ENCODE measurements at regions not wholly inside any gene's neighbourhood (a gene's known extent, or its start where the extent isn't known, plus 50 kb on each side); places are given as distances from the start of the nearest gene placed in this dataset.
"Not testable (repeated sequence)": the region's sequence is repeated elsewhere in the genome, so short reads cannot be mapped to it uniquely, and the experiment has no call there.

GRCh38 chr2:87410371-87410770, 337.5 kb upstream of the PLGLB2 start:
- DNase-seq (ENCODE audit: low spot score) = not testable (repeated sequence)

DNA sequence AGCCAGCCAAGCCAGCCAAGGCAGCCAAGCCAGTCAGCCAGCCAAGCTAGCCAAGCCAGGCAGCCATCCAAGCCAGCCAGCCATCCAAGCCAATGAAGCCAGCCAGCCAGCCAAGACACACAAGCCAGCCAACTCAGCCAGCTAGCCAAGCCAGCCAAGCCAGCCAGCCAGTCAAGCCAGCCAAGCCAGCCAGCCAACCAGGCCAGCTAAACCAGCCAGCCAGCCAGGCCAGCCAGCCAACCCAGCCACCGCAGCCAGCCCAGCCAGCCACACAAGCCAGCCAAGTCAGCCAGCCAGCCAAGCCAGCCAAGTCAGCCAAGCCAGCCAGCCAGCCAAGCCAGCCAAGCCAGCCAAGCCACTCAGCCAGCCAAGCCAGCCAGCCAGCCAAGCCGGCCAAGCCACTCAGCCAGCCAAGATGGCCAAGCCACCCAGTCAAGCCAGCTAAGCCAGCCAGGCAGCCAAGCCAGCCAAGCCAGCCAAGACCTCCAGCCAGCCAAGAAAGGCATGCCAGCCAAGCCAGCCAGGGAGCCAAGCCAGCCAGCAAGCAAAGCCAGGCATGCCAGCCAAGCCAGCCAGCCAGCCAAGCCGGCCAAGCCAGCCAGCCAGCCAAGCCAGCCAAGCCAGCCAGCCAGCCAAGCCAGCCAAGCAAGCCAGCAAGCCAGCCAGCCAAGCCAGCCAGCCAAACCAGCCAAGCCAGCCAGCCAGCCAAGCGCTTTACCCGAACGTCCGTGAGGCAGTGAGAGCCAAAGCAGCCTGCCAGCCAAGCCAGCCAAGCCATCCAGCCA, 335.7 kb upstream of the PLGLB2 start:
- DNase-seq (ENCODE audit: low spot score) = not testable (repeated sequence)

DNA sequence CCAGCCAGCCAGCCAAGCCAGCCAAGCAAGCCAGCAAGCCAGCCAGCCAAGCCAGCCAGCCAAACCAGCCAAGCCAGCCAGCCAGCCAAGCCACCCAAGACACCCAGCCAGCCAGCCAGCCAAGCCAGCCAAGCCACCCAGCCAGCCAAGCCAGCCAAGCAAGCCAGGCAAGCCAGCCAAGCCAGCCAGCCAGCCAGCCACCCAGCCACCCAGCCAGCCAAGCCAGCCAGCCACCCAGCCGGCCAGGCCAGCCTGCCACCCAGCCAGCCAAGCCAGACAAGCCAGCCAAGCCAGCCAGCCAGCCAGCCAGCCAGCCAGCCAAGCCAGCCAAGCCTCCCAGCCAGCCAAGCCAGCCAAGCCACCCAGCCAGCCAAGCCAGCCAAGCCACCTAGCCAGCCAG, 333.6 kb upstream of the PLGLB2 start:
- DNase-seq (ENCODE audit: low spot score) = not testable (repeated sequence)

DNA sequence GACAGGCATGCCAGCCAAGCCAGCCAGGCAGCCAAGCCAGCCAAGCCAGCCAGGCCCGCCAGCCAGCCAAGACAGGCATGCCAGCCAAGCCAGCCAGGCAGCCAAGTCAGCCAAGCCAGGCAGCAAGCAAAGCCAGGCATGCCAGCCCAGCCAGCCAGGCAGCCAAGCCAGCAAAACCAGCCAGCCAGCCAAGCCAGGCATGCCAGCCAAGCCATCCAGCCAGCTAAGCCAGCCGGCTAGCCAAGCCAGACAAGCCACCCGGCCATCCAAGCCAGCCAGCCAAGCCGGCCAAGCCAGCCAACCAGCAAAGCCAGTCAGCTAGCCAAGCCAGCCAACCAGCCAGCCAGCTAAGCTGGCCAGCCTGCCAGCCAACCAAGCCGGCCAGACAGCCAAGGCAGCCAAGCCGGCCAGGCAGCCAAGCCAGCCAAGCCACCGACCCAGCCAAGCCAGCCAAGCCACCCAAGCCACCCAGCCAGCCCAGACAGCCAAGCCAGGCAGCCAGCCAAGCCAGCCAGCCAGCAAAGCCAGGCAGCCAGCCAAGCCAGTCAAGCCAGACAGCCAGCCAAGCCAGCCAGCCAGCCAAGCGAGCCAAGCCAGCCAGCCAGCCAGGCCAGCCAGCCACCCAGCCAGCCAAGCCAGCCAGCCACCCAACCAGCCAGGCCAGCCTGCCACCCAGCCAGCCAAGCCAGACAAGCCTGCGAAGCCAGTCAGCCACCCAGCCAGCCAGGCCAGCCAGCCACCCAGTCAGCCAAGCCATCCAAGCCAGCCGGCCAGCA, 332.9 kb upstream of the PLGLB2 start:
- DNase-seq (ENCODE audit: low spot score) = not testable (repeated sequence)

DNA sequence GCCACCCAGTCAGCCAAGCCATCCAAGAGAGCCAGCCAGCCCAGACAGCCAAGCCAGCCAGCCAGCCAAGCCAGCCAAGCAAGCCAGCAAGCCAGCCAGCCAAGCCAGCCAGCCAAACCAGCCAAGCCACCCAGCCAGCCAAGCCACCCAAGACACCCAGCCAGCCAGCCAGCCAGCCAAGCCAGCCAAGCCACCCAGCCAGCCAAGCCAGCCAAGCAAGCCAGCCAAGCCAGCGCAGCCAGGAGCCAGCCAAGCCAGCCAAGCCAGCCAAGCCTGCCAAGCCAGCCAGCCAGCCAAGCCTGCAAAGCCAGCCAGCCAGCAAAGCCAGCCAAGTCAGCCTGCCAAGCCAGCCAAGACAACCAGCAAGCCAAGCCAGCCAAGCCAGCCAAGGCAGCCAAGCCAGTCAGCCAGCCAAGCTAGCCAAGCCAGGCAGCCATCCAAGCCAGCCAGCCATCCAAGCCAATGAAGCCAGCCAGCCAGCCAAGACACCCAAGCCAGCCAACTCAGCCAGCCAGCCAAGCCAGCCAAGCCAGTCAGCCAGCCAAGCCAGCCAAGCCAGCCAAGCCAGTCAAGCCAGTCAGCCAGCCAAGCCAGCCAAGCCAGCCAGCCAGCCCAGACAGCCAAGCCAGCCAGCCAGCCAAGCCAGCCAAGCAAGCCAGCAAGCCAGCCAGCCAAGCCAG, 332.2 kb upstream of the PLGLB2 start:
- not testable (repeated sequence) for DNase-seq (ENCODE audit: low spot score)

DNA sequence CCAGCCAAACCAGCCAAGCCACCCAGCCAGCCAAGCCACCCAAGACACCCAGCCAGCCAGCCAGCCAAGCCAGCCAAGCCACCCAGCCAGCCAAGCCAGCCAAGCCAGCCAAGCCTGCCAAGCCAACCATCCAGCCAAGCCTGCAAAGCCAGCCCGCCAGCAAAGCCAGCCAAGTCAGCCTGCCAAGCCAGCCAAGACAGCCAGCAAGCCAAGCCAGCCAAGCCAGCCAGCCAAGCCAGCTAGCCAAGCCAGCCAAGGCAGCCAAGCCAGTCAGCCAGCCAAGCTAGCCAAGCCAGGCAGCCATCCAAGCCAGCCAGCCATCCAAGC, 331.7 kb upstream of the PLGLB2 start:
- DNase-seq (ENCODE audit: low spot score) = not testable (repeated sequence)

GRCh38 chr2:87417147-87417546, 330.7 kb upstream of the PLGLB2 start:
- not testable (repeated sequence) for DNase-seq (ENCODE audit: low spot score)

DNA sequence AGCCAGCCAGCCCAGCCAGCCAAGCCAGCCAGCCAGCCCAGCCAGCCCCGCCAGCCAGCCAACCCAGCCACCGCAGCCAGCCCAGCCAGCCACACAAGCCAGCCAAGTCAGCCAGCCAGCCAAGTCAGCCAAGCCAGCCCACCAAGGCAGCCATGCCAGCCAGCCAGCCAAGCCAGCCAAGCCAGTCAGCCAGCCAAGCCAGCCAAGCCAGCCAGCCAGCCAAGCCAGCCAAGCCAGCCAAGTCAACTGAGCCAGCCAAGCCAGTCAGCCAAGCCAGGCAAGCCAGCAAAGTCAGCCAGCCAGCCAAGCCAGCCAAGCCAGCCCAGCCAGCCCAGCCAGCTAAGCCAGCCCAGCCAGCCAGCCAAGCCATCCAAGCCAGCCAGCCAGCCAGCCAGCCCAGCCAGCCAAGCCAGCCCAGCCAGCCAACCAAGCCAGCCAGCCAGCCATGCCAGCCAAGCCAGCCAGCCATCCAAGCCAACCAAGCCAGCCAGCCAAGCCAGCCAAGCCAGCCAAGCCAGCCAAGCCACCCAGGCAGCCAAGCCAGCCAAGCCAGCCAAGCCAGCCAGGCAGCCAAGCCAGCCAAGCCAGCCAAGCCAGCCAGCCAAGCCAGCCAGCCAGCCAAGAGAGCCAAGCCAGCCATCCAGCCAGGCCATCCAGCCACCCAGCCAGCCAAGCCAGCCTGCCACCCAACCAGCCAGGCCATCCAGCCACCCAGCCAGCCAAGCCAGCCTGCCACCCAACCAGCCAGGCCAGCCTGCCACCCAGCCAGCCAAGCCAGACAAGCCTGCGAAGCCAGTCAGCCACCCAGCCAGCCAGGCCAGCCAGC, 329.9 kb upstream of the PLGLB2 start:
- DNase-seq (ENCODE audit: low spot score) = not testable (repeated sequence)

GRCh38 chr2:87418823-87419822, 328.8 kb upstream of the PLGLB2 start:
- DNase-seq (ENCODE audit: low spot score) = not testable (repeated sequence)

DNA sequence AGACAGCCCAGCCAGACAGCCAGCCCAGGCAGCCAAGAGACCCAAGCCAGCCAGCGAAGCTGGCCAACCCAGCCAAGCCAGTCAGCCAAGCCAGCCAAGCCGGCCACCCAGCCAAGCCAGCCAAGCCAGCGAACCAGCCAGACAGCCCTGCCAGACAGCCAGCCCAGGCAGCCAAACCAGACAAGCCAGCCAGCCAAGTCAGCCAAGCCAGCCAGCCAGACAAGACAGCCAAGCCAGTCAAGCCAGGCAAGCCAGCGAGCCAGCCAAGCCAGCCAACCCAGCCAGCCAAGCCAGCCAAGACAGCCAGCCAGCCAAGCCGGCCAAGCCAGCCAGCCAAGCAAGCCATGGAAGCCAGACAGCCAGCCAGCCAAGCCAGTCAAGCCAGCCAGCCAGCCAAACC, 327.9 kb upstream of the PLGLB2 start:
- not testable (repeated sequence) for DNase-seq (ENCODE audit: low spot score)

- DNase-seq (ENCODE audit: low spot score) = not testable (repeated sequence)
Measured at GRCh38 chr2:87420954-87421353, 326.9 kb upstream of the PLGLB2 start.

GRCh38 chr2:87423796-87424762, 323.8 kb upstream of the PLGLB2 start:
- not testable (repeated sequence) for DNase-seq (ENCODE audit: low spot score)

GRCh38 chr2:87424763-87425154, 323.1 kb upstream of the PLGLB2 start:
- not testable (repeated sequence) for DNase-seq (ENCODE audit: low spot score)

GRCh38 chr2:87425191-87425590, 322.7 kb upstream of the PLGLB2 start:
- not testable (repeated sequence) for DNase-seq (ENCODE audit: low spot score)

DNA sequence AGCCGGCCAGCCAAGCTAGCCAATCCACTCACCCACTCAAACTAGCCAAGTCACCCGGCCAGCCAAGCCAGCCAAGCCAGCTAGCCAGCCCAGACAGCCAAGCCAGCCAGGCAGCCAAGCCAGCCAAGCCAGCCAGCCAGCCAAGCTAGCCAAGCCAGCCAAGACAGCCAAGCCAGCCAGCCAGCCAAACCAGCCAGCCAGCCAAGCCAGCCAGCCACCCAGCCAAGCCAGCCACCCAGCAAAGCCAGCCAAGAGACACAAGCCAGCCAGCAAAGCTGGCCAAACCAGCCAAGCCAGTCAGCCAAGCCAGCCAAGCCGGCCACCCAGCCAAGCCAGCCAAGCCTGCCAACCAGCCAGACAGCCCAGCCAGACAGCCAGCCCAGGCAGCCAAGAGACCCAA, 322.2 kb upstream of the PLGLB2 start:
- not testable (repeated sequence) for DNase-seq (ENCODE audit: low spot score)

DNA sequence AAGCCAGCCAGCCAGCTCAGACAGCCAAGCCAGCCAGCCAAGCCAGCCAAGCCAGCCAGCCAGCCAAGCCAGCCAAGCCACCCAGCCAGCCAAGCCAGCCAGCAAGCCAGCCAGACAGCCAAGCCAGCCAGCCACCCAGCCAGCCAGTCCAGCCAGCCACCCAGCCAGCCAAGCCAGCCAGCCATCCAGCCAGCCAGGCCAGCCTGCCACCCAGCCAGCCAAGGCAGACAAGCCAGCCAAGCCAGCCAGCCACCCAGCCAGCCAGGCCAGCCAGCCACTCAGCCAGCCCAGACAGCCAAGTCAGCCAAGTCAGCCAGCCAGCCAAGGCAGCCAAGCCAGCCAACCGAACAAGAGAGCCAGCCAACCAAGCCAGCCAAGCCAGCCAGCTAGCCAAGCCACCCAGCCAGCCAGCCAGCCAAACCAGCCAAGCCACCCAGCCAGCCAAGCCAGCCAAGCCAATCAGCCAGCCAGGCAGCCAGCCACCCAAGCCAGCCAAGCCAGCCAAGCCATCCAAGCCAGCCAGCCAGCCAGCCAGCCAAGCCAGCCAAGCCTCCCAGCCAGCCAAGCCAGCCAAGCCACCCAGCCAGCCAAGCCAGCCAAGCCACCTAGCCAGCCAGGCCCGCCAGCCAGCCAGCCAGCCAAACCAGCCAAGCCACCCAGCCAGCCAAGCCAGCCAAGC, 319.3 kb upstream of the PLGLB2 start:
- DNase-seq (ENCODE audit: low spot score) = not testable (repeated sequence)

- not testable (repeated sequence) for DNase-seq (ENCODE audit: low spot score)
Measured at GRCh38 chr2:87429206-87429930, 318.5 kb upstream of the PLGLB2 start.

- DNase-seq (ENCODE audit: low spot score) = not testable (repeated sequence)
Measured at GRCh38 chr2:87429931-87430275, 318.0 kb upstream of the PLGLB2 start.

Measured in kidney capillary endothelial cell (primary cell).